CD14-positive monocyte (primary cell): ENCODE measurements at regions not wholly inside any gene's neighbourhood (a gene's known extent, or its start where the extent isn't known, plus 50 kb on each side); places are given as distances from the start of the nearest gene placed in this dataset.
"Not testable (repeated sequence)": the region's sequence is repeated elsewhere in the genome, so short reads cannot be mapped to it uniquely, and the experiment has no call there.

Source experiments
- DNase-seq, 3 donors: peaks; one replicate each; pipeline ENCODE4 v3.0.0-alpha.2; 2011 to 2022
- H2AFZ ChIP-seq: 2 replicates; pipeline ENCODE4 v1.6.0; 2012; ENCODE audit warnings: mild to moderate bottlenecking, low read depth, low read length, inconsistent platforms; ENCODE audit not compliant: insufficient read depth, poor library complexity, severe bottlenecking
- H3K27ac ChIP-seq, 2 donors: 1 replicate in 1 of 2; 2 replicates in 1 of 2; pipeline ENCODE4 v1.5.1; 2012 to 2013; ENCODE audit warnings: low read length in 2 of 2, control low read depth in 1 of 2, inconsistent platforms in 1 of 2, low read depth in 1 of 2, mild to moderate bottlenecking in 1 of 2
- H3K27me3 ChIP-seq, 2 donors: one replicate each; pipeline versions ENCODE4 v1.6.0 to v1.6.1; 2011 to 2013; ENCODE audit warnings: low read length in 2 of 2; ENCODE audit not compliant: control insufficient read depth in 2 of 2, insufficient read depth in 2 of 2
- H3K36me3 ChIP-seq, 2 donors: replicated peaks in 1 of 2; 1 replicate in 1 of 2; 2 replicates in 1 of 2; pipeline versions ENCODE4 v1.5.1 to v1.6.1; 2012 to 2013; ENCODE audit warnings: low read length in 2 of 2, control low read depth in 1 of 2, inconsistent platforms in 1 of 2, mild to moderate bottlenecking in 1 of 2; ENCODE audit not compliant: insufficient read depth in 2 of 2, control insufficient read depth in 1 of 2
- H3K4me1 ChIP-seq, 2 donors: 1 replicate in 1 of 2; 2 replicates in 1 of 2; pipeline versions ENCODE4 v1.5.1 to v1.6.1; 2012 to 2013; ENCODE audit warnings: low read length in 2 of 2, control low read depth in 1 of 2, inconsistent platforms in 1 of 2, mild to moderate bottlenecking in 1 of 2, moderate library complexity in 1 of 2; ENCODE audit not compliant: insufficient read depth in 2 of 2, control insufficient read depth in 1 of 2
- H3K4me2 ChIP-seq: replicated peaks from 2 replicates; pipeline ENCODE3; 2012; ENCODE audit warnings: low read length, moderate library complexity, mild to moderate bottlenecking; ENCODE audit not compliant: poor library complexity, severe bottlenecking; ENCODE audit errors: extremely low read depth
- H3K4me3 ChIP-seq, 3 experiments: fragments of 200-600 bp in 1 of 3; sonication (generic) in 1 of 3; replicated peaks in 1 of 3; 1 replicate in 2 of 3; 2 replicates in 1 of 3; pipeline ENCODE4 v1.5.1; 2011 to 2013; ENCODE audit warnings: low read length in 3 of 3, mild to moderate bottlenecking in 3 of 3, control low read depth in 2 of 3, low read depth in 2 of 3, inconsistent platforms in 1 of 3, moderate library complexity in 1 of 3
- H3K79me2 ChIP-seq: 2 replicates; pipeline ENCODE4 v1.6.0; 2012; ENCODE audit warnings: mild to moderate bottlenecking, control low read depth, inconsistent platforms, low read length, moderate library complexity; ENCODE audit not compliant: insufficient read depth
- H3K9ac ChIP-seq: 2 replicates; pipeline ENCODE4 v1.6.0; 2017; ENCODE audit warnings: low read length, mild to moderate bottlenecking; ENCODE audit not compliant: insufficient read depth, poor library complexity, severe bottlenecking
- H3K9me3 ChIP-seq, 2 donors: replicated peaks in 1 of 2; 1 replicate in 1 of 2; 2 replicates in 1 of 2; pipeline versions ENCODE4 v1.5.1 to v1.6.1; 2012 to 2013; ENCODE audit warnings: low read length in 2 of 2, control low read depth in 1 of 2; ENCODE audit not compliant: control insufficient read depth in 1 of 2, insufficient read depth in 1 of 2
- H4K20me1 ChIP-seq: 2 replicates; pipeline ENCODE4 v1.6.0; 2012; ENCODE audit warnings: mild to moderate bottlenecking, low read length, control low read depth, moderate library complexity; ENCODE audit not compliant: insufficient read depth
- H3K27ac Mint-ChIP-seq, 7 donors: one replicate each; pipeline ENCODE4 v1.8.0; 2020; ENCODE audit warnings: mild to moderate bottlenecking in 7 of 7, mixed read lengths in 7 of 7, moderate library complexity in 6 of 7, inconsistent platforms in 2 of 7
- H3K27me3 Mint-ChIP-seq, 3 donors: one replicate each; pipeline ENCODE4 v1.8.0; 2021 to 2022; ENCODE audit warnings: low read depth in 3 of 3, mild to moderate bottlenecking in 3 of 3, mixed read lengths in 3 of 3, moderate library complexity in 3 of 3, inconsistent platforms in 1 of 3
- H3K36me3 Mint-ChIP-seq, 2 donors: one replicate each; pipeline ENCODE4 v1.8.0; 2020; ENCODE audit warnings: mixed read lengths in 2 of 2, inconsistent platforms in 1 of 2, mild to moderate bottlenecking in 1 of 2
- H3K4me1 Mint-ChIP-seq: one replicate; pipeline ENCODE4 v1.8.0; 2020; ENCODE audit warnings: mild to moderate bottlenecking, mixed read lengths
- H3K4me3 Mint-ChIP-seq, 2 donors: one replicate each; pipeline ENCODE4 v1.8.0; 2020; ENCODE audit warnings: mild to moderate bottlenecking in 2 of 2, mixed read lengths in 2 of 2, moderate library complexity in 1 of 2
- H3K9me3 Mint-ChIP-seq, 7 donors: one replicate each; pipeline ENCODE4 v1.8.0; 2020 to 2022; ENCODE audit warnings: mixed read lengths in 7 of 7, mild to moderate bottlenecking in 6 of 7, moderate library complexity in 6 of 7, inconsistent platforms in 2 of 7
- WGBS: methylation state at CpG from one replicate; pipeline ENCODE4 v1.1.5; 2013; ENCODE audit warnings: missing lambda C conversion rate; ENCODE audit not compliant: insufficient coverage; 5-methylcytosine and 5-hydroxymethylcytosine counted together
- intact Hi-C, 2 donors: fragments of 100-400 bp; cut with micrococcal nuclease; formaldehyde crosslinking; loops; one replicate each; pipeline versions ENCODE4 v1.15.0 to v1.15.1; 2023
- TF ChIP-seq, protein P1 (sequence below): fragments of 200-600 bp; IDR thresholded peaks from one replicate; pipeline ENCODE4 v1.8.0; 2022; ENCODE audit warnings: antibody characterized with exemption, mild to moderate bottlenecking

DNA sequence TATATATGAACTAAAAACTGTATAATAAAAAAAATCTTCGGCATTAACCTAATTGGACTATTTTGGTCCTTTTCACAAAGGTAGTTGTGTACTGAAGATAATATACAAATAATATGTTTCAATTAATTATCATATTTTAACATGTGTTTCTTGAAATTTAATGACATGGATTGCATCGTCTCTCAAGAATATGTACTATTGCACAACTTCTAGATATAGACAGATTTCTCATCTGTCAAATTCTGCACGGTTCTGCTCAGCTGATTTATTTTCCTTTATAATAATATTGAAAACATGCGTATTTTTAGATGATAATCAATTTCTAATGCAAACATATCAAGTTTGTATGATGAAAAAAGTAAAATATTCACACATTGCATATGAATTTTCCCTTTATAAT lies 498.7 kb upstream of the PABPC4L start:
- Histone ChIP-seq H3K9ac (no peak overlapping the region), H3K4me3 (no peak overlapping the region), H3K4me1 (no peaks in the 10 kb centered on the region), H3K36me3 (no peaks in the 10 kb centered on the region), H3K79me2 (no peaks in the 10 kb centered on the region), H3K27me3 (no peaks in the 10 kb centered on the region), H3K4me2 (no peak overlapping the region), H4K20me1 (no peaks in the 10 kb centered on the region), H2AFZ (no peak overlapping the region), H3K27ac (no peak overlapping the region), H3K9me3 (peaks cover 0 to 4% of the 10 kb centered on the region in 2 donors)
- TF ChIP-seq, protein P1, sequence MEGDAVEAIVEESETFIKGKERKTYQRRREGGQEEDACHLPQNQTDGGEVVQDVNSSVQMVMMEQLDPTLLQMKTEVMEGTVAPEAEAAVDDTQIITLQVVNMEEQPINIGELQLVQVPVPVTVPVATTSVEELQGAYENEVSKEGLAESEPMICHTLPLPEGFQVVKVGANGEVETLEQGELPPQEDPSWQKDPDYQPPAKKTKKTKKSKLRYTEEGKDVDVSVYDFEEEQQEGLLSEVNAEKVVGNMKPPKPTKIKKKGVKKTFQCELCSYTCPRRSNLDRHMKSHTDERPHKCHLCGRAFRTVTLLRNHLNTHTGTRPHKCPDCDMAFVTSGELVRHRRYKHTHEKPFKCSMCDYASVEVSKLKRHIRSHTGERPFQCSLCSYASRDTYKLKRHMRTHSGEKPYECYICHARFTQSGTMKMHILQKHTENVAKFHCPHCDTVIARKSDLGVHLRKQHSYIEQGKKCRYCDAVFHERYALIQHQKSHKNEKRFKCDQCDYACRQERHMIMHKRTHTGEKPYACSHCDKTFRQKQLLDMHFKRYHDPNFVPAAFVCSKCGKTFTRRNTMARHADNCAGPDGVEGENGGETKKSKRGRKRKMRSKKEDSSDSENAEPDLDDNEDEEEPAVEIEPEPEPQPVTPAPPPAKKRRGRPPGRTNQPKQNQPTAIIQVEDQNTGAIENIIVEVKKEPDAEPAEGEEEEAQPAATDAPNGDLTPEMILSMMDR, result no peak
- Mint-ChIP-seq H3K4me3 (no peak overlapping the region), H3K9me3 (peaks cover 0 to 7% (median 3%) of the 10 kb centered on the region in 7 donors), H3K4me1 (no peaks in the 10 kb centered on the region), H3K36me3 (no peaks in the 10 kb centered on the region), H3K27ac (no peak overlapping the region), H3K27me3 (no peaks in the 10 kb centered on the region)
- no peak for DNase-seq
- intact Hi-C loops, result no loop called here
- WGBS, result no CpG with 5 or more reads among the region's 4 CpGs

DNA sequence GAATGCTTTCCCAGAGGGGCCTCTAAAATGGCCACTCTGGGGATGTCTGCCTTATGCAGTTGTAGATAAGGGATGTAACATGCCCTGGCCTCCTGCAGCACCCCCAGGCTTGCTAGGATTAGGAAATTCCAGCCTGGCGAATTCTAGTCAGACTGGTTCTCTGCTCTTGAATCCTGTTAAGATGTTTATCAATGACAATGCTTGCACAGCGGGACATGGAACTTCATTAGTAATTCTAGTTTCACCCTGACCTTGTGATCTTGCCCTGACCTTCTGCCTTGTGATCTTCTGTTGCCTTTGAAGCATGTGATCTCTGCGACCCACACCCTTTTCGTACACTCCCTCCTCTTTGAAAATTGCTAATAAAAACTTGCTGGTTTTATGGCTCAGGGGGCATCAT lies 497.2 kb upstream of the PABPC4L start:
- H3K9ac ChIP-seq, H3K27ac ChIP-seq, H3K4me3 Mint-ChIP-seq, H3K27me3 ChIP-seq, H3K4me1 Mint-ChIP-seq, H3K4me3 ChIP-seq, intact Hi-C loops, H3K9me3 ChIP-seq, H3K79me2 ChIP-seq, DNase-seq, H4K20me1 ChIP-seq, H3K27ac Mint-ChIP-seq, H3K4me1 ChIP-seq, H3K4me2 ChIP-seq, H3K36me3 Mint-ChIP-seq, H2AFZ ChIP-seq, H3K9me3 Mint-ChIP-seq, H3K27me3 Mint-ChIP-seq, H3K36me3 ChIP-seq: not testable (repeated sequence)
- WGBS, result 98% methylated on average over 4 of the region's 4 CpGs
